ENCODE measurements at regions not wholly inside any gene's neighbourhood (a gene's known extent, or its start where the extent isn't known, plus 50 kb on each side); places are given as distances from the start of the nearest gene placed in this dataset.

GRCh38 chr5:116387738-116388137 is 186.9 kb downstream of the SEMA6A start:
- TF ChIP-seq CTCF (IDR thresholded peaks at IDR 0.05) (no peak), POLR2A (IDR thresholded peaks at IDR 0.05) (no peak)
